ENCODE measurements at regions not wholly inside any gene's neighbourhood (a gene's known extent, or its start where the extent isn't known, plus 50 kb on each side); places are given as distances from the start of the nearest gene placed in this dataset.
A peak's percentile ranks its signal among the peaks of the same experiment; 100 is the strongest.

GRCh38 chr18:68498636-68499035, 216.3 kb downstream of the TMX3 start:
- no peak overlapping the region for H3K27ac ChIP-seq
- TF ChIP-seq CTCF (conservative IDR thresholded peaks at IDR 0.05; ENCODE audit: low read depth): no peak
- ChIA-PET CTCF (no interaction called here), POLR2A (ENCODE audit: low non-redundant PET) (no interaction called here)
- no peak for DNase-seq (ENCODE audit: low spot score)

- ChIA-PET CTCF (no interaction called here), POLR2A (ENCODE audit: low non-redundant PET) (no interaction called here)
- no peak overlapping the region for H3K27ac ChIP-seq
- DNase-seq (ENCODE audit: low spot score): no peak
- no peak for TF ChIP-seq CTCF (conservative IDR thresholded peaks at IDR 0.05; ENCODE audit: low read depth)
Observed at GRCh38 chr18:68498185-68498584, 216.7 kb downstream of the TMX3 start.

GRCh38 chr18:68494802-68495581, 219.9 kb downstream of the TMX3 start:
- DNase-seq (ENCODE audit: low spot score): peak; percentile 1
- ChIA-PET POLR2A (ENCODE audit: low non-redundant PET) (no interaction called here), CTCF (no interaction called here)
- TF ChIP-seq CTCF (conservative IDR thresholded peaks at IDR 0.05; ENCODE audit: low read depth): no peak
- no peak overlapping the region for H3K27ac ChIP-seq

- ChIA-PET POLR2A (ENCODE audit: low non-redundant PET) (no interaction called here), CTCF (interaction anchor here (0.7 kb wide), 1 partner anchor 42 kb away, joined by 3 read pairs; no protein-coding TSS in a partner anchor)
- DNase-seq (ENCODE audit: low spot score): no peak
- H3K27ac ChIP-seq: no peak overlapping the region
- TF ChIP-seq CTCF (conservative IDR thresholded peaks at IDR 0.05; ENCODE audit: low read depth): no peak
Observed at GRCh38 chr18:68489013-68489792, 225.7 kb downstream of the TMX3 start.

GRCh38 chr18:68484241-68484640, 230.7 kb downstream of the TMX3 start:
- no peak overlapping the region for H3K27ac ChIP-seq
- TF ChIP-seq CTCF (conservative IDR thresholded peaks at IDR 0.05; ENCODE audit: low read depth): no peak
- ChIA-PET POLR2A (ENCODE audit: low non-redundant PET) (no interaction called here), CTCF (interaction anchor here (0.6 kb wide), 1 partner anchor 119 kb away, joined by 3 read pairs; no protein-coding TSS in a partner anchor)
- peak; percentile 4 for DNase-seq (ENCODE audit: low spot score)

- POLR2A ChIA-PET (ENCODE audit: low non-redundant PET): no interaction called here
- TF ChIP-seq CTCF (conservative IDR thresholded peaks at IDR 0.05; ENCODE audit: low read depth): no peak
- CTCF ChIA-PET: interaction anchor here (0.7 kb wide), 1 partner anchor 45 kb away, joined by 3 read pairs; no protein-coding TSS in a partner anchor
- no peak for DNase-seq (ENCODE audit: low spot score)
- H3K27ac ChIP-seq: no peak overlapping the region
Observed at GRCh38 chr18:68482815-68483214, 232.1 kb downstream of the TMX3 start.

All from RWPE1 (cell line).